HG03280 (cell line): ENCODE measurements at regions not wholly inside any gene's neighbourhood (a gene's known extent, or its start where the extent isn't known, plus 50 kb on each side); places are given as distances from the start of the nearest gene placed in this dataset.
"Not testable (repeated sequence)": the region's sequence is repeated elsewhere in the genome, so short reads cannot be mapped to it uniquely, and the experiment has no call there.

Source experiments
- ATAC-seq: cut with Tn5 transposase; IDR thresholded peaks from one replicate; pipeline ENCODE4 v1.9.1; 2021; ENCODE audit warnings: mild to moderate bottlenecking, moderate library complexity; ENCODE audit not compliant: unreplicated experiment

GRCh38 chr2:59850554-59850953, 702.9 kb downstream of the BCL11A start:
- no peak for ATAC-seq

GRCh38 chr2:59833941-59834340, 719.5 kb downstream of the BCL11A start:
- no peak for ATAC-seq

- no peak for ATAC-seq
Measured at GRCh38 chr2:59830601-59831000, 722.9 kb downstream of the BCL11A start.

GRCh38 chr2:59827677-59828076, 725.8 kb downstream of the BCL11A start:
- ATAC-seq = no peak

GRCh38 chr2:59826177-59826576, 727.3 kb downstream of the BCL11A start:
- no peak for ATAC-seq

- ATAC-seq = no peak
Measured at GRCh38 chr2:59824314-59824713, 729.1 kb downstream of the BCL11A start.

GRCh38 chr2:59816075-59816474, 737.4 kb downstream of the BCL11A start:
- no peak for ATAC-seq

GRCh38 chr2:59810283-59810682, 743.2 kb downstream of the BCL11A start:
- not testable (repeated sequence) for ATAC-seq

GRCh38 chr2:59806486-59806885, 747.0 kb downstream of the BCL11A start:
- ATAC-seq = no peak

GRCh38 chr2:59804732-59805131, 748.7 kb downstream of the BCL11A start:
- no peak for ATAC-seq

GRCh38 chr2:59803586-59803985, 749.9 kb downstream of the BCL11A start:
- ATAC-seq = no peak

GRCh38 chr2:59798687-59799232, 754.7 kb downstream of the BCL11A start:
- ATAC-seq = no peak

GRCh38 chr2:59791004-59791618, 762.3 kb downstream of the BCL11A start:
- no peak for ATAC-seq

GRCh38 chr2:59790186-59791003, 763.1 kb downstream of the BCL11A start:
- no peak for ATAC-seq

GRCh38 chr2:59789523-59789922, 763.9 kb downstream of the BCL11A start:
- no peak for ATAC-seq

- no peak for ATAC-seq
Measured at GRCh38 chr2:59787095-59787494, 766.4 kb downstream of the BCL11A start.

GRCh38 chr2:59786684-59787083, 766.8 kb downstream of the BCL11A start:
- ATAC-seq = no peak

- ATAC-seq = no peak
Measured at GRCh38 chr2:59779571-59779970, 773.9 kb downstream of the BCL11A start.

- ATAC-seq = no peak
Measured at GRCh38 chr2:59777120-59777519, 776.3 kb downstream of the BCL11A start.

GRCh38 chr2:59776726-59777008, 776.8 kb downstream of the BCL11A start:
- ATAC-seq = no peak

- no peak for ATAC-seq
Measured at GRCh38 chr2:59774821-59775433, 778.5 kb downstream of the BCL11A start.

- no peak for ATAC-seq
Measured at GRCh38 chr2:59770651-59771050, 782.8 kb downstream of the BCL11A start.
